ENCODE measurements at regions not wholly inside any gene's neighbourhood (a gene's known extent, or its start where the extent isn't known, plus 50 kb on each side); places are given as distances from the start of the nearest gene placed in this dataset.

GRCh38 chr7:125845686-125846085 is 916.1 kb upstream of the POT1 start:
- TF ChIP-seq TCF12 (IDR thresholded peaks at IDR 0.05; ENCODE audit: low read depth): no peak
- TF ChIP-seq CEBPB (IDR thresholded peaks at IDR 0.05): no peak
- no peak for TF ChIP-seq FOXM1 (IDR thresholded peaks at IDR 0.05; ENCODE audit: borderline replicate concordance, low read depth)
- no peak for TF ChIP-seq USF1 (IDR thresholded peaks at IDR 0.05)
- no peak for TF ChIP-seq RAD21 (IDR thresholded peaks at IDR 0.05; ENCODE audit: low read depth)
- no peak for TF ChIP-seq CREB1 (IDR thresholded peaks at IDR 0.05; ENCODE audit: low read depth)
- TF ChIP-seq NFIC (IDR thresholded peaks at IDR 0.05): no peak
- no peak for TF ChIP-seq TEAD4 (IDR thresholded peaks at IDR 0.05)
- no peak for TF ChIP-seq EP300 (IDR thresholded peaks at IDR 0.05; ENCODE audit: borderline replicate concordance)
- no peak for TF ChIP-seq ZBTB7A (IDR thresholded peaks at IDR 0.05; ENCODE audit: low read depth)
- TF ChIP-seq TAF1 (IDR thresholded peaks at IDR 0.05; ENCODE audit: low read depth): no peak
- no peak for TF ChIP-seq REST (IDR thresholded peaks at IDR 0.05; ENCODE audit: low read depth)
- no peak for TF ChIP-seq EGR1 (IDR thresholded peaks at IDR 0.05)
- TF ChIP-seq YY1 (IDR thresholded peaks at IDR 0.05; ENCODE audit: low read depth): no peak
- no peak for TF ChIP-seq MAX (IDR thresholded peaks at IDR 0.05)

- TF ChIP-seq CREB1 (IDR thresholded peaks at IDR 0.05; ENCODE audit: low read depth) (no peak), REST (IDR thresholded peaks at IDR 0.05; ENCODE audit: low read depth) (no peak), FOXM1 (IDR thresholded peaks at IDR 0.05; ENCODE audit: borderline replicate concordance, low read depth) (no peak), TEAD4 (IDR thresholded peaks at IDR 0.05) (no peak), RAD21 (IDR thresholded peaks at IDR 0.05; ENCODE audit: low read depth) (no peak), TCF12 (IDR thresholded peaks at IDR 0.05; ENCODE audit: low read depth) (no peak), MAX (IDR thresholded peaks at IDR 0.05) (no peak), EGR1 (IDR thresholded peaks at IDR 0.05) (no peak), NFIC (IDR thresholded peaks at IDR 0.05) (no peak), USF1 (IDR thresholded peaks at IDR 0.05) (no peak), CEBPB (IDR thresholded peaks at IDR 0.05) (no peak), YY1 (IDR thresholded peaks at IDR 0.05; ENCODE audit: low read depth) (no peak), EP300 (IDR thresholded peaks at IDR 0.05; ENCODE audit: borderline replicate concordance) (no peak), TAF1 (IDR thresholded peaks at IDR 0.05; ENCODE audit: low read depth) (no peak), ZBTB7A (IDR thresholded peaks at IDR 0.05; ENCODE audit: low read depth) (no peak)
Measured at GRCh38 chr7:125834421-125834820, 904.8 kb upstream of the POT1 start.

GRCh38 chr7:125833839-125834238 is 904.2 kb upstream of the POT1 start:
- TF ChIP-seq FOXM1 (IDR thresholded peaks at IDR 0.05; ENCODE audit: borderline replicate concordance, low read depth) (no peak), USF1 (IDR thresholded peaks at IDR 0.05) (no peak), EGR1 (IDR thresholded peaks at IDR 0.05) (no peak), ZBTB7A (IDR thresholded peaks at IDR 0.05; ENCODE audit: low read depth) (no peak), EP300 (IDR thresholded peaks at IDR 0.05; ENCODE audit: borderline replicate concordance) (no peak), NFIC (IDR thresholded peaks at IDR 0.05) (no peak), MAX (IDR thresholded peaks at IDR 0.05) (no peak), TCF12 (IDR thresholded peaks at IDR 0.05; ENCODE audit: low read depth) (no peak), CREB1 (IDR thresholded peaks at IDR 0.05; ENCODE audit: low read depth) (no peak), YY1 (IDR thresholded peaks at IDR 0.05; ENCODE audit: low read depth) (no peak), REST (IDR thresholded peaks at IDR 0.05; ENCODE audit: low read depth) (no peak), CEBPB (IDR thresholded peaks at IDR 0.05) (no peak), TAF1 (IDR thresholded peaks at IDR 0.05; ENCODE audit: low read depth) (no peak), TEAD4 (IDR thresholded peaks at IDR 0.05) (no peak), RAD21 (IDR thresholded peaks at IDR 0.05; ENCODE audit: low read depth) (no peak)

Data from Ishikawa (cell line).